ENCODE measurements at regions not wholly inside any gene's neighbourhood (a gene's known extent, or its start where the extent isn't known, plus 50 kb on each side); places are given as distances from the start of the nearest gene placed in this dataset.
A peak's percentile ranks its signal among the peaks of the same experiment; 100 is the strongest.

DNA sequence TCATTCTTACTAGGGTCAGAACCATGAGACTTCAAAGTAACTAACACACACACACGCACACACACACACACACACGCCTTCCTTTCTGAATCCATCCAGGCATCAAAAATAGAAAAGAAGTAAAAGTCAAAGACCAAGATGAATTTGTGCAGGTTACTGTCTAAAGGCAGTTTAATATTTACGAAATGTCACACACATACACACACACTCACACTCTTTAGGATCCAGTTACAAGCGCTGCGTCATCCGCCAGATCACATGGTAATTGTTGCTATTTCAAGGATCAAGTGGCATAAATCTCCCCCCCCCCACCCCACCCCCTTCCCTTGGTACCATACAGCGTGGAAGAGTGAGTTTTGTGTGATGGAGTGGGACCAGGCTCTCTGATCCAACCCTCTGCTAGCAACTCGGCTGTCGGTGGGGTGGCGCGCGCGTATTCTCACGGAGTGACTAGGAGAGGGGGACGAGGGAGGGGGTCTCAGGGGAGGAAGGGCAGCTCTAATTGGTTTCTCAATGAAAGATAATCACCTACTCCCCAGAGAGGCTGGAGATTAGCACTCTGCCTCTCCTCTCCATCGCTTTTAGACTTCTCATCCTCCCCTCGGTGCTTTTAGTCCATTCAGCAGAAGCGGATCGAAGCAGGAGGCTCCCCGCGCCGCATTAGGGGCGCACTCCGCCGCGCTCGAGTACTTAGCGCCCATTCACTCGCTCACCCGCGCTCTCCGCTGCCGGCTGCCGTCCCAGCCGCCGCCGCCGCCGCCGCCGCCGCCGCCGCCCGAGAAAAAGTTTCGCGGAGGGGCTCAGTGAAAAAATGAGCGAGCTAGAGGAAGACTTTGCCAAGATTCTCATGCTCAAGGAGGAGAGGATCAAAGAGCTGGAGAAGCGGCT is 83.5 kb upstream of the PRKG1 start:
- peak overlapping the region in 4 of 5 donors; percentile 67 to 89 (median 80) for H3K27ac ChIP-seq
- H3K9me3 ChIP-seq: no peaks in the 10 kb centered on the region
- H3K4me3 ChIP-seq: peak overlapping the region; percentile 60 to 72 (median 64)
- no peak for TF ChIP-seq EP300 (IDR thresholded peaks at IDR 0.05)
- no peak for TF ChIP-seq POLR2AphosphoS5 (IDR thresholded peaks at IDR 0.05)
- TF ChIP-seq POLR2A (IDR thresholded peaks at IDR 0.05): no peak
- TF ChIP-seq, protein P1, sequence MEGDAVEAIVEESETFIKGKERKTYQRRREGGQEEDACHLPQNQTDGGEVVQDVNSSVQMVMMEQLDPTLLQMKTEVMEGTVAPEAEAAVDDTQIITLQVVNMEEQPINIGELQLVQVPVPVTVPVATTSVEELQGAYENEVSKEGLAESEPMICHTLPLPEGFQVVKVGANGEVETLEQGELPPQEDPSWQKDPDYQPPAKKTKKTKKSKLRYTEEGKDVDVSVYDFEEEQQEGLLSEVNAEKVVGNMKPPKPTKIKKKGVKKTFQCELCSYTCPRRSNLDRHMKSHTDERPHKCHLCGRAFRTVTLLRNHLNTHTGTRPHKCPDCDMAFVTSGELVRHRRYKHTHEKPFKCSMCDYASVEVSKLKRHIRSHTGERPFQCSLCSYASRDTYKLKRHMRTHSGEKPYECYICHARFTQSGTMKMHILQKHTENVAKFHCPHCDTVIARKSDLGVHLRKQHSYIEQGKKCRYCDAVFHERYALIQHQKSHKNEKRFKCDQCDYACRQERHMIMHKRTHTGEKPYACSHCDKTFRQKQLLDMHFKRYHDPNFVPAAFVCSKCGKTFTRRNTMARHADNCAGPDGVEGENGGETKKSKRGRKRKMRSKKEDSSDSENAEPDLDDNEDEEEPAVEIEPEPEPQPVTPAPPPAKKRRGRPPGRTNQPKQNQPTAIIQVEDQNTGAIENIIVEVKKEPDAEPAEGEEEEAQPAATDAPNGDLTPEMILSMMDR (IDR thresholded peaks at IDR 0.05): no peak
- no peaks in the 10 kb centered on the region for H3K36me3 ChIP-seq
- peak in 1 of 2 donors; percentile 86 for DNase-seq
- intact Hi-C loops (cut with DNase I; ENCODE audit: low total_unique reads): no loop called here
- 3 to 5% (median 3%) methylated on average over 48 to 49 of the region's 49 CpGs for WGBS, 5 donors
- peaks cover 5 to 44% (median 32%) of the 10 kb centered on the region in 4 donors for H3K4me1 ChIP-seq
- H3K27me3 ChIP-seq: peaks cover 0 to 44% (median 12%) of the 10 kb centered on the region in 3 donors

DNA sequence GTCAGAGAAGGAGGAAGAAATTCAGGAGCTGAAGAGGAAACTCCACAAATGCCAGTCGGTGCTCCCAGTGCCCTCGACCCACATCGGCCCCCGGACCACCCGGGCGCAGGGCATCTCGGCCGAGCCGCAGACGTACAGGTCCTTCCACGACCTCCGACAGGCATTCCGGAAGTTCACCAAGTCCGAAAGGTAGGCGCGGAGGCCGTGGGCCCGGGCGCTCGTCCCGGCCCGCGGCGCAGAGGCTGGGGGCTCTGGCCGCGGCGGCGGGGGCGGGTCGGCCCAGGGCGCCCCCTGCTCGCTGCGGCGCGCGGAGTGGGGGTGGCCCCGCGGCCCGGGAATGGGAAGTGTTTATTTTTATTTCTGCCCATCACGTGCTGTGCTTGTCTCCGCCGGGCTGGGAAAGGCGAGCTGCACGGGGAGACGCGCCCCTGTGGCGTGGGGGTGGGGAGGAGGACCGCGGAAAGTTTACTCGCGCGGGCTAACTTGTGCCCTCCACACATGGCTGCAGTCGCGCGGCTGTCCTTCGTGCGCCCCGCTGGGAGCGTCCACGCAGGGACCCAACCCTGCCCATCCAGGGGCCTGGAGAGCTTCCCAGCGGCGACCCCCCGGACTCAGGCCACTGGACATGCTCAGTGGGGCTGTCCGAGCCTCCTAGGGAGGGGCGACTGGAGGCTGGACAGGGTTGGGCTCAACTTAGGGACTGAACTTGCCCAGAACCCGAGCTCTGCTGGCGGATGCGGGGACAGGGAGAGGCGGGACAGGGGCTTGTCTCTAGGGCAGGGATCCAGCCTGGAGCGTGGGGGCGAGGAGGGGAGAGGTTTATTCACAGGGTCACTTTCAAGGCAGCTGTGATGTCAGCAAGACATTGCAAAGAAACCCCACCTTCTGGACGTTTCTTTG is 82.6 kb upstream of the PRKG1 start:
- intact Hi-C loops (cut with DNase I; ENCODE audit: low total_unique reads): no loop called here
- Histone ChIP-seq H3K27me3 (peaks cover 0 to 44% (median 12%) of the 10 kb centered on the region in 3 donors), H3K27ac (peak overlapping the region in 4 of 5 donors; percentile 67 to 89 (median 80)), H3K9me3 (no peaks in the 10 kb centered on the region), H3K36me3 (no peaks in the 10 kb centered on the region), H3K4me3 (peak overlapping the region; percentile 60 to 72 (median 64)), H3K4me1 (peaks cover 5 to 44% (median 32%) of the 10 kb centered on the region in 4 donors)
- DNase-seq: peak in 1 of 2 donors; percentile 82
- 0 to 3% (median 1%) methylated on average over 29 to 72 of the region's 72 CpGs for whole genome bisulfite sequencing, 5 donors
- TF ChIP-seq POLR2A (IDR thresholded peaks at IDR 0.05) (no peak), POLR2AphosphoS5 (IDR thresholded peaks at IDR 0.05) (no peak), EP300 (IDR thresholded peaks at IDR 0.05) (no peak)
- TF ChIP-seq, protein P1 (IDR thresholded peaks at IDR 0.05): no peak

DNA sequence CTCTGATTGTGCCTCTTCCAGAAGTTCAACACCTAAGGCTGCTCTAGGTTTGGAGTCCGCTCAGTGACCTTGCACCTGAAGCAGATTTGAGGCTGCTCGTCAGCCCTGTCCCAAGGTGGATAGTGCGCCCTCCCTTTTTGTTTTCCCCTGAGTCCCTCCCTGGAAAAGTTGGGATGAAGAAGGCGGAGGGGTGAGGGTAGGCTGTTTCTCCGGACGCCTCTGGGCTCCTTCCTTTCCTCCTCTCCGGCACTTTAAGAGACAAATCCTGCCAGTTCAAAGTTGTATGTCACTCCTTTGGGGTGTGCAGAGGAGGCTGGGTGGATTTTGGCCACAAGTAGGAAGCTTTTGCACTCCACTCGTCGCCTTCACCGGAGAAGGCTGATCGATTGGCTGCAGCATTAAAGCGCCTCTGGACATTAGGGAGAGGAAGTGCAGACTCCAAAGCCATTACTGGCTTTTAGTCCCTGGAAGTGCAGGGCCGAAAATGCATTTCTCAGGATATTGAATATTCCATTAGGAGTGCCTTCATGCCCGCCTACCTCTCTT is 81.9 kb upstream of the PRKG1 start:
- DNase-seq: peak in 1 of 2 donors; percentile 56
- WGBS, 5 donors: 29 to 41% (median 36%) methylated on average over 14 of the region's 14 CpGs
- Histone ChIP-seq H3K27me3 (peaks cover 0 to 44% (median 12%) of the 10 kb centered on the region in 3 donors), H3K4me1 (peaks cover 5 to 46% (median 33%) of the 10 kb centered on the region in 4 donors), H3K27ac (peak overlapping the region in 4 of 5 donors; percentile 42 to 89 (median 80)), H3K36me3 (no peaks in the 10 kb centered on the region), H3K9me3 (no peaks in the 10 kb centered on the region), H3K4me3 (peak overlapping the region; percentile 60 to 72 (median 64))
- TF ChIP-seq EP300 (IDR thresholded peaks at IDR 0.05) (no peak), POLR2A (IDR thresholded peaks at IDR 0.05) (no peak), POLR2AphosphoS5 (IDR thresholded peaks at IDR 0.05) (no peak)
- TF ChIP-seq, protein P1 (IDR thresholded peaks at IDR 0.05): no peak
- intact Hi-C loops (cut with DNase I; ENCODE audit: low total_unique reads): no loop called here

Data from stomach (tissue), 8 donors.